DOHH2 (cell line): ENCODE measurements at regions not wholly inside any gene's neighbourhood (a gene's known extent, or its start where the extent isn't known, plus 50 kb on each side); places are given as distances from the start of the nearest gene placed in this dataset.

Experiments used
- H3F3A ChIP-seq: fragments of 200-600 bp; sonication (generic), shearing (Covaris generic); 2 replicates; pipeline ENCODE4 v1.6.0; 2016; ENCODE audit warnings: antibody characterized with exemption, mild to moderate bottlenecking; ENCODE audit not compliant: control insufficient read depth, insufficient read depth
- H3K27ac ChIP-seq: fragments of 200-600 bp; sonication (generic); 2 replicates; pipeline ENCODE4 v1.5.1; 2014; ENCODE audit warnings: low read depth, mild to moderate bottlenecking, low read length, moderate library complexity
- H3K27me3 ChIP-seq: fragments of 200-600 bp; sonication (generic); 2 replicates; pipeline ENCODE4 v1.6.1; 2014; ENCODE audit warnings: mild to moderate bottlenecking, low read length, mixed read lengths; ENCODE audit not compliant: control insufficient read depth
- H3K36me3 ChIP-seq: fragments of 200-600 bp; sonication (generic); 2 replicates; pipeline ENCODE4 v1.6.1; 2014; ENCODE audit warnings: mild to moderate bottlenecking, low read length, moderate library complexity, mixed read lengths; ENCODE audit not compliant: control insufficient read depth
- H3K4me1 ChIP-seq: fragments of 200-600 bp; sonication (generic); 2 replicates; pipeline ENCODE4 v1.6.1; 2014; ENCODE audit warnings: mild to moderate bottlenecking, low read length, mixed read lengths; ENCODE audit not compliant: control insufficient read depth
- H3K4me2 ChIP-seq: fragments of 200-600 bp; sonication (generic); 2 replicates; pipeline ENCODE4 v1.6.0; 2014; ENCODE audit warnings: mild to moderate bottlenecking, low read length, moderate library complexity
- H3K4me3 ChIP-seq: fragments of 200-600 bp; sonication (generic); 2 replicates; pipeline ENCODE4 v1.5.1; 2014; ENCODE audit warnings: mild to moderate bottlenecking, low read length, mixed read lengths
- H3K79me2 ChIP-seq: fragments of 200-600 bp; sonication (generic); 2 replicates; pipeline ENCODE4 v1.6.1; 2014; ENCODE audit warnings: mild to moderate bottlenecking, low read length, mixed read lengths; ENCODE audit not compliant: control insufficient read depth
- H3K9me2 ChIP-seq: fragments of 200-600 bp; sonication (generic); replicated peaks from 2 replicates; pipeline ENCODE4 v1.6.1; 2014; ENCODE audit warnings: mild to moderate bottlenecking, low read length, mixed read lengths; ENCODE audit not compliant: control insufficient read depth
- H3K9me3 ChIP-seq: fragments of 200-600 bp; sonication (generic); 2 replicates; pipeline ENCODE4 v1.6.1; 2014; ENCODE audit warnings: antibody characterized with exemption, low read length, mixed read lengths; ENCODE audit not compliant: control insufficient read depth, insufficient read depth
- H4K20me1 ChIP-seq: fragments of 200-600 bp; sonication (generic); 2 replicates; pipeline ENCODE4 v1.6.0; 2014; ENCODE audit warnings: low read depth, mild to moderate bottlenecking, antibody characterized with exemption, low read length, moderate library complexity; ENCODE audit not compliant: control insufficient read depth, insufficient read depth
- EZH2phosphoT487 ChIP-seq: fragments of 200-600 bp; sonication (generic); IDR thresholded peaks from 2 replicates; pipeline ENCODE4 v1.6.1; 2017; ENCODE audit warnings: borderline replicate concordance, mild to moderate bottlenecking, antibody characterized with exemption, low read length, moderate library complexity, mixed read lengths
- TF ChIP-seq, protein P1 (sequence below): fragments of 200-600 bp; sonication (generic); IDR thresholded peaks from one replicate; pipeline ENCODE4 v1.5.1; 2014; ENCODE audit warnings: antibody characterized with exemption, mild to moderate bottlenecking, low read depth, low read length; ENCODE audit not compliant: poor library complexity, severe bottlenecking

- no peaks in the 10 kb centered on the region for H4K20me1 ChIP-seq
- no peaks in the 10 kb centered on the region for H3K27me3 ChIP-seq
- TF ChIP-seq, protein P1, sequence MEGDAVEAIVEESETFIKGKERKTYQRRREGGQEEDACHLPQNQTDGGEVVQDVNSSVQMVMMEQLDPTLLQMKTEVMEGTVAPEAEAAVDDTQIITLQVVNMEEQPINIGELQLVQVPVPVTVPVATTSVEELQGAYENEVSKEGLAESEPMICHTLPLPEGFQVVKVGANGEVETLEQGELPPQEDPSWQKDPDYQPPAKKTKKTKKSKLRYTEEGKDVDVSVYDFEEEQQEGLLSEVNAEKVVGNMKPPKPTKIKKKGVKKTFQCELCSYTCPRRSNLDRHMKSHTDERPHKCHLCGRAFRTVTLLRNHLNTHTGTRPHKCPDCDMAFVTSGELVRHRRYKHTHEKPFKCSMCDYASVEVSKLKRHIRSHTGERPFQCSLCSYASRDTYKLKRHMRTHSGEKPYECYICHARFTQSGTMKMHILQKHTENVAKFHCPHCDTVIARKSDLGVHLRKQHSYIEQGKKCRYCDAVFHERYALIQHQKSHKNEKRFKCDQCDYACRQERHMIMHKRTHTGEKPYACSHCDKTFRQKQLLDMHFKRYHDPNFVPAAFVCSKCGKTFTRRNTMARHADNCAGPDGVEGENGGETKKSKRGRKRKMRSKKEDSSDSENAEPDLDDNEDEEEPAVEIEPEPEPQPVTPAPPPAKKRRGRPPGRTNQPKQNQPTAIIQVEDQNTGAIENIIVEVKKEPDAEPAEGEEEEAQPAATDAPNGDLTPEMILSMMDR, result no peak
- no peak for TF ChIP-seq EZH2phosphoT487
- H3K9me3 ChIP-seq, result no peaks in the 10 kb centered on the region; the same call in 1 of the 2 replicates
- no peak overlapping the region for H3K27ac ChIP-seq
- no peaks in the 10 kb centered on the region for H3K9me2 ChIP-seq
- H3F3A ChIP-seq, result no peaks in the 10 kb centered on the region
- no peaks in the 10 kb centered on the region for H3K36me3 ChIP-seq
- H3K79me2 ChIP-seq, result no peaks in the 10 kb centered on the region
- H3K4me2 ChIP-seq, result no peak overlapping the region
- no peak overlapping the region for H3K4me3 ChIP-seq
- no peaks in the 10 kb centered on the region for H3K4me1 ChIP-seq
Observed at GRCh38 chr17:15124746-15125145, 140.4 kb downstream of the PMP22 start.

DNA sequence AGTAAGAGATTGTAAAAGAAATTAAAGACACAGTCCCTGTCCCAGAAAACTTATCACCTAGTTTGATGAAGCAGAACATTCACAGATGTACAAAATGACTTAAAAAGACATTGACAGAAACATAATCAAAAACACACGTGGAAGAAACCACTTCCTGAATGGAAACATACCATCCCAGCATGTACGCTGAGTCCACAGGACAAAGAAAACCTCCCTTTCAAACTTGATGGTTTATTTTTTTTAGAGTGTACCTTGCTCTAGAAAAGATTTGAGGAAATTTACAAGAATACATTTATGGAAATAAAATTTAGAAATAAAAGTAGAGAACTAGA lies 140.9 kb downstream of the PMP22 start:
- Histone ChIP-seq H3K27me3 (no peaks in the 10 kb centered on the region), H3K36me3 (no peaks in the 10 kb centered on the region), H3K79me2 (no peaks in the 10 kb centered on the region), H3K9me3 (no peaks in the 10 kb centered on the region; the same call in 1 of the 2 replicates), H3K4me1 (no peaks in the 10 kb centered on the region), H3K9me2 (no peaks in the 10 kb centered on the region), H4K20me1 (no peaks in the 10 kb centered on the region), H3K4me3 (no peak overlapping the region), H3K27ac (no peak overlapping the region), H3K4me2 (no peak overlapping the region), H3F3A (no peaks in the 10 kb centered on the region)
- TF ChIP-seq EZH2phosphoT487, result no peak
- TF ChIP-seq, protein P1, result no peak

DNA sequence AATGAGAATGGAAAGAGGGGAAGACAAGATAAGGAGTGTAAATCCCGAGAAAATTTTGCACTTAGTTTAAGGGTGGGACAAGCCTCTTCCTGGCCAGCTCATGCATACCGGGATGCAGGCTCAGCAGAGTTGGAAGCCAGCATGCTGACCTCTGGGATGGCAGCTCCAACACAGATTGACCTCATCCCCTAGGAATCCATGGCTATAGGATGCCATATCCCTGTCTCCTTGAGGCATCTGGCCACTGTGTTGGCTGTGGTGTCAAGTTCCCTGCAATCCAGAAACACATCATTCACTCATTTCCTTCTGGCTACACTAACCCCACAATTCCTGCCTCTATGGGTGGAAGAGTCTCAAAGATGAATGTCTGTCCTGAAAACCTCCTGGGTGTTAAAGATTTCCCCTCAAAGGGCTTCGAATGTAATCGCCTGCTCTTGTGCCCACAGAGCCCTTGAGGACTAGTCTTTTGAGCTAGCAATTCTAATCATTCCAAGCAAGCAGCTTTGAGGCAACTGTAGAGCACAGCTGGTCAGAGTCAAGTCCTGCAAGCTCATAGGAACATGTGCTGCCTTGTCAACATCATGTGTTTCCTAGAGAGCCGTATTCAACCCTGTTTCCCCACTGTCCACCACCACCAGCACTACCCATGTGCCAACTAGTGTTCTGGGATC lies 141.4 kb downstream of the PMP22 start:
- Histone ChIP-seq H3K27me3 (no peaks in the 10 kb centered on the region), H3K9me2 (no peaks in the 10 kb centered on the region), H3F3A (no peaks in the 10 kb centered on the region), H3K27ac (no peak overlapping the region), H3K9me3 (no peaks in the 10 kb centered on the region; the same call in 1 of the 2 replicates), H3K79me2 (no peaks in the 10 kb centered on the region), H3K4me1 (no peaks in the 10 kb centered on the region), H3K4me2 (no peak overlapping the region), H4K20me1 (no peaks in the 10 kb centered on the region), H3K4me3 (no peak overlapping the region), H3K36me3 (no peaks in the 10 kb centered on the region)
- no peak for TF ChIP-seq EZH2phosphoT487
- TF ChIP-seq, protein P1, result no peak
